ENCODE measurements at regions not wholly inside any gene's neighbourhood (a gene's known extent, or its start where the extent isn't known, plus 50 kb on each side); places are given as distances from the start of the nearest gene placed in this dataset.

- Histone ChIP-seq H3K27me3 (ENCODE audit: insufficient read depth, low read depth, severe bottlenecking) (peaks cover 95% of the 10 kb centered on the region), H3K9me3 (ENCODE audit: severe bottlenecking) (no peaks in the 10 kb centered on the region), H3K27ac (no peak overlapping the region), H3K4me3 (ENCODE audit: low read depth, low read length) (no peak overlapping the region), H3K36me3 (no peaks in the 10 kb centered on the region)
- no peak for TF ChIP-seq CTCF (IDR thresholded peaks at IDR 0.05; ENCODE audit: low read depth, low read length)
- no peak for DNase-seq
Observed at GRCh38 chr6:4367643-4368042, 232.3 kb upstream of the ECI2 start.

GRCh38 chr6:4366635-4367395, 231.4 kb upstream of the ECI2 start:
- no peaks in the 10 kb centered on the region for H3K9me3 ChIP-seq (ENCODE audit: severe bottlenecking)
- no peak for TF ChIP-seq CTCF (IDR thresholded peaks at IDR 0.05; ENCODE audit: low read depth, low read length)
- H3K4me3 ChIP-seq (ENCODE audit: low read depth, low read length): no peak overlapping the region
- no peaks in the 10 kb centered on the region for H3K36me3 ChIP-seq
- H3K27ac ChIP-seq: no peak overlapping the region
- DNase-seq: no peak
- H3K27me3 ChIP-seq (ENCODE audit: insufficient read depth, low read depth, severe bottlenecking): peaks cover 95% of the 10 kb centered on the region

- TF ChIP-seq CTCF (IDR thresholded peaks at IDR 0.05; ENCODE audit: low read depth, low read length): no peak
Observed at GRCh38 chr6:4365686-4366085, 230.3 kb upstream of the ECI2 start.

GRCh38 chr6:4364711-4365110, 229.3 kb upstream of the ECI2 start:
- Histone ChIP-seq H3K9me3 (ENCODE audit: severe bottlenecking) (no peaks in the 10 kb centered on the region), H3K36me3 (no peaks in the 10 kb centered on the region), H3K4me3 (ENCODE audit: low read depth, low read length) (no peak overlapping the region), H3K27me3 (ENCODE audit: insufficient read depth, low read depth, severe bottlenecking) (peaks cover 97% of the 10 kb centered on the region), H3K27ac (no peak overlapping the region)
- no peak for TF ChIP-seq CTCF (IDR thresholded peaks at IDR 0.05; ENCODE audit: low read depth, low read length)
- DNase-seq: no peak

More at GRCh38 chr6:4365686-4366085, 230.3 kb upstream of the ECI2 start:
- peaks cover 95% of the 10 kb centered on the region for H3K27me3 ChIP-seq (ENCODE audit: insufficient read depth, low read depth, severe bottlenecking)
- no peak for DNase-seq
- no peak overlapping the region for H3K27ac ChIP-seq
- no peaks in the 10 kb centered on the region for H3K36me3 ChIP-seq
- no peaks in the 10 kb centered on the region for H3K9me3 ChIP-seq (ENCODE audit: severe bottlenecking)
- H3K4me3 ChIP-seq (ENCODE audit: low read depth, low read length): no peak overlapping the region

- no peak for DNase-seq
- Histone ChIP-seq H3K9me3 (ENCODE audit: severe bottlenecking) (no peaks in the 10 kb centered on the region), H3K36me3 (no peaks in the 10 kb centered on the region), H3K27ac (no peak overlapping the region), H3K4me3 (ENCODE audit: low read depth, low read length) (no peak overlapping the region), H3K27me3 (ENCODE audit: insufficient read depth, low read depth, severe bottlenecking) (peaks cover 97% of the 10 kb centered on the region)
- TF ChIP-seq CTCF (IDR thresholded peaks at IDR 0.05; ENCODE audit: low read depth, low read length): no peak
Observed at GRCh38 chr6:4364172-4364571, 228.8 kb upstream of the ECI2 start.

- no peak for TF ChIP-seq CTCF (IDR thresholded peaks at IDR 0.05; ENCODE audit: low read depth, low read length)
- no peak overlapping the region for H3K4me3 ChIP-seq (ENCODE audit: low read depth, low read length)
- H3K9me3 ChIP-seq (ENCODE audit: severe bottlenecking): no peaks in the 10 kb centered on the region
- H3K27ac ChIP-seq: no peak overlapping the region
- H3K27me3 ChIP-seq (ENCODE audit: insufficient read depth, low read depth, severe bottlenecking): peaks cover 97% of the 10 kb centered on the region
- no peak for DNase-seq
- H3K36me3 ChIP-seq: no peaks in the 10 kb centered on the region
Observed at GRCh38 chr6:4363656-4364055, 228.3 kb upstream of the ECI2 start.

All from WERI-Rb-1 (cell line).